ENCODE measurements at regions not wholly inside any gene's neighbourhood (a gene's known extent, or its start where the extent isn't known, plus 50 kb on each side); places are given as distances from the start of the nearest gene placed in this dataset.
"Not testable (repeated sequence)": the region's sequence is repeated elsewhere in the genome, so short reads cannot be mapped to it uniquely, and the experiment has no call there.

DNA sequence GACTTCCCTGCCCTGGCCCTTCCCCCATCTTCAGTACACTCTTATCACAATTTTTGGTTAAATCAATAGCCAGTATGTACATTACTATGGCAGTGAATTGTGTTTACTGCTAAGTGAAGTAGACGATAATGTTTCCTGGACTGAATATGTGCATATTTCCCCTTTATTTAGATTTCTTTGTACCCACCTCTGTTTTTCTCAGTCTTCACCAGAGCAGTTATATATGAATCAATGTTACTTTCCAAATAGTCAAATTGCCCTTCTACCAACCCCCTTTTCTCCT, 97.1 kb upstream of the HS6ST1 start:
- Histone ChIP-seq H3K36me3 (no peaks in the 10 kb centered on the region), H3K4me1 (no peaks in the 10 kb centered on the region), H3K9me3 (no peaks in the 10 kb centered on the region), H3K27me3 (no peaks in the 10 kb centered on the region), H3K4me3 (no peak overlapping the region), H3K27ac (no peak overlapping the region)
- intact Hi-C loops (cut with DNase I): no loop called here
- no peak for DNase-seq
- TF ChIP-seq, protein P1, sequence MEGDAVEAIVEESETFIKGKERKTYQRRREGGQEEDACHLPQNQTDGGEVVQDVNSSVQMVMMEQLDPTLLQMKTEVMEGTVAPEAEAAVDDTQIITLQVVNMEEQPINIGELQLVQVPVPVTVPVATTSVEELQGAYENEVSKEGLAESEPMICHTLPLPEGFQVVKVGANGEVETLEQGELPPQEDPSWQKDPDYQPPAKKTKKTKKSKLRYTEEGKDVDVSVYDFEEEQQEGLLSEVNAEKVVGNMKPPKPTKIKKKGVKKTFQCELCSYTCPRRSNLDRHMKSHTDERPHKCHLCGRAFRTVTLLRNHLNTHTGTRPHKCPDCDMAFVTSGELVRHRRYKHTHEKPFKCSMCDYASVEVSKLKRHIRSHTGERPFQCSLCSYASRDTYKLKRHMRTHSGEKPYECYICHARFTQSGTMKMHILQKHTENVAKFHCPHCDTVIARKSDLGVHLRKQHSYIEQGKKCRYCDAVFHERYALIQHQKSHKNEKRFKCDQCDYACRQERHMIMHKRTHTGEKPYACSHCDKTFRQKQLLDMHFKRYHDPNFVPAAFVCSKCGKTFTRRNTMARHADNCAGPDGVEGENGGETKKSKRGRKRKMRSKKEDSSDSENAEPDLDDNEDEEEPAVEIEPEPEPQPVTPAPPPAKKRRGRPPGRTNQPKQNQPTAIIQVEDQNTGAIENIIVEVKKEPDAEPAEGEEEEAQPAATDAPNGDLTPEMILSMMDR (IDR thresholded peaks at IDR 0.05): no peak
- TF ChIP-seq POLR2A (IDR thresholded peaks at IDR 0.05): no peak
- no peak for ATAC-seq
- 60% methylated on average over 1 of the region's 1 CpG for WGBS (ENCODE audit: insufficient coverage, low coverage, low lambda C conversion rate, missing lambda C conversion rate)

DNA sequence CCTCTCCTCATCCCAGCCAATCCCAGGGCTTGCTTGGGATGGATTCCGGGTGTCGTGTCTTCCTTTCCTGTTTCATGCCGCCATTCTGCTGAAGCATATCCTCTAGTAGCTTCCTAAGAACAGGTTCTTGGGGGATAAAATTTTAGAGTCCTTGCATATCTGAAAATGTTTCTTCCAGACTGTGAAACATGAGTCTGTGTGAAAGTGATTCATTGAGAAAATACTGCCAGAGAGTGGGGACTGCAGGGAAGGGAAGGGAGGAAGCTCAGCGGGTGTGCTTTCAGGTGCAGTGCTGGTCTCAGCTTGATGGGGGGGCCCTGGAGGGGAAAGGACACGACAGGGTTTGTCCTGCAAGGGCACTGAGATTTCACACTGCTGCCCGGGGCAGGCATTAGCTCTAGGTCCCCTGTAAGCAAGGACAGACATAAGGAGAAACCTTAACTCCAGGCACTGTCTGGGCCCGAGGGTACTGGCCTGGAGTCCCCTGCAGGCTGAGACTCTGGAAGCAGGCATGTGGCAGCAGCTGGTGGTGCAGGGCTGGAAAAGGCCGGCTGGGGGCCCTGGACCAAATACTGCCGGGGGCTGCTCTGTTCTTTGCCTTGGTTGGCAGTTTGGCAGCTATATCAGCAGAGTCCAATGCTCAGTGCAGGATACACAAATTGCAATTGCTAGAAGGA, 97.6 kb upstream of the HS6ST1 start:
- no peak overlapping the region for H3K4me3 ChIP-seq
- no peak overlapping the region for H3K27ac ChIP-seq
- intact Hi-C loops (cut with DNase I): no loop called here
- DNase-seq (peak in 1 of 3 donors; percentile 19), ATAC-seq (no peak)
- WGBS (ENCODE audit: insufficient coverage, low coverage, low lambda C conversion rate, missing lambda C conversion rate): 80% methylated on average over 6 of the region's 9 CpGs
- H3K9me3 ChIP-seq: no peaks in the 10 kb centered on the region
- H3K36me3 ChIP-seq: no peaks in the 10 kb centered on the region
- H3K4me1 ChIP-seq: no peaks in the 10 kb centered on the region
- TF ChIP-seq, protein P1 (IDR thresholded peaks at IDR 0.05): no peak
- no peak for TF ChIP-seq POLR2A (IDR thresholded peaks at IDR 0.05)
- H3K27me3 ChIP-seq: no peaks in the 10 kb centered on the region

DNA sequence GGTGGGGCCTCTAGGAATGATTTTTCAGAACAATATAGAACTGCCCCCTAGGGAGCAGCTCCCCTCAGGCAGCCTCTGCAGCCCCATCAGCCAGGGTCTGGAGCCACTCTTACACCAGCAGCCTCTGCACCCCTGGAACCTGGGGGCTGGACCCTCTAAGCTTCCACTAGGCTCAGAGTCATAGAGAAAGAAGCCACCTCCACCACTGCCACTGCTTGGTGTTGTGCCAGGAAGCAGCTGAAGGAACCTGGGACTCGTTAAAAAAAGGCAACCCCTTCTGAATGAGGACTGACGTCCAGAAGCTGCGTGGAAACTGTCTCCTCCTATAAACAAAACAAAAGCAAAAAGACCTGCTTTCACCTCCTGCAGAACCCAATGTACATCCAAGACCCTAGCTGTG, 98.1 kb upstream of the HS6ST1 start:
- peak in 1 of 3 donors; percentile 26 for DNase-seq
- WGBS (ENCODE audit: insufficient coverage, low coverage, low lambda C conversion rate, missing lambda C conversion rate): 92% methylated on average over 2 of the region's 3 CpGs
- H3K9me3 ChIP-seq: no peaks in the 10 kb centered on the region
- no peak overlapping the region for H3K4me3 ChIP-seq
- H3K36me3 ChIP-seq: no peaks in the 10 kb centered on the region
- TF ChIP-seq, protein P1 (IDR thresholded peaks at IDR 0.05): no peak
- TF ChIP-seq POLR2A (IDR thresholded peaks at IDR 0.05): no peak
- intact Hi-C loops (cut with DNase I): no loop called here
- H3K27me3 ChIP-seq: no peaks in the 10 kb centered on the region
- H3K27ac ChIP-seq: no peak overlapping the region
- no peaks in the 10 kb centered on the region for H3K4me1 ChIP-seq
- ATAC-seq: no peak

DNA sequence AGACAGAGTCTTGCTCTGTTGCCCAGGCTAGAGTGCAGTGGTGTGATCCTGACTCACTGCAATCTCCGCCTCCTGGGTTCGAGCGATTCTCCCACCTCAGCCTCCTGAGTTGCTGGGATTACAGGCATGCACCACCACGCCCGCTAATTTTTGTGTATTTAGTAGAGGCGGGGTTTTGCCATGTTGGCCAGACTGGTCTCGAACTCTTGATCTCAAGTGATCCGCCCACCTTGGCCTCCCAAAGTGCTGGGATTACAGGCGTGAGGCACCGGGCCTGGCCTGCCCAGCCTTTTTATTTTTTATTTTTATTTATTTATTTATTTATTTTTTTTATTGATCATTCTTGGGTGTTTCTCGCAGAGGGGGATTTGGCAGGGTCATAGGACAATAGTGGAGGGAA, 98.6 kb upstream of the HS6ST1 start:
- H3K4me3 ChIP-seq; H3K36me3 ChIP-seq; H3K27me3 ChIP-seq; H3K27ac ChIP-seq; H3K9me3 ChIP-seq; DNase-seq; ATAC-seq; intact Hi-C loops (cut with DNase I); H3K4me1 ChIP-seq: not testable (repeated sequence)
- WGBS (ENCODE audit: insufficient coverage, low coverage, low lambda C conversion rate, missing lambda C conversion rate): 77% methylated on average over 8 of the region's 11 CpGs

DNA sequence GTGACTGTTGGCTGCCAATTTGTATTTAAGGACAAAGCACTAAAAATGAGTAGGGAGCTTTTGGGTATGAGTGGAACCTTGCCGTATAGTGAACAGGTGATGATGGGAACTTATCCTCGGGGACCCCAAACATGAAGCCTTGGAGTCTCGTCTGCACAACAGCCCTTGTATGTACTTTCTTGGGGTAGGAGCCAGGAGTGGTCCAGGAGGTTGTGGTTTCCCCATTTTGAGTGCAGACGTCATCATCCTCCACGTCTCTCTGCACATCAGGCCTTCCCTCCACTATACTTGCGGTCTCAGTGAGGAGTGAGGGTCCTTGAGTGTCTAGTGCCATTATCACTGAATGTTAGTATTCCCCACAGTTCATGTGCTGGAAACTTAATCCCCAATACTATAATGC, 101.5 kb upstream of the HS6ST1 start:
- no peak overlapping the region for H3K4me3 ChIP-seq
- 91% methylated on average over 4 of the region's 6 CpGs for WGBS (ENCODE audit: insufficient coverage, low coverage, low lambda C conversion rate, missing lambda C conversion rate)
- no peak for ATAC-seq
- no peak for TF ChIP-seq POLR2A (IDR thresholded peaks at IDR 0.05)
- TF ChIP-seq, protein P1 (IDR thresholded peaks at IDR 0.05): no peak
- H3K4me1 ChIP-seq: no peaks in the 10 kb centered on the region
- H3K36me3 ChIP-seq: no peaks in the 10 kb centered on the region
- DNase-seq: peak in 1 of 3 donors; percentile 12
- intact Hi-C loops (cut with DNase I): no loop called here
- no peaks in the 10 kb centered on the region for H3K9me3 ChIP-seq
- H3K27me3 ChIP-seq: no peaks in the 10 kb centered on the region
- H3K27ac ChIP-seq: no peak overlapping the region

All from right lobe of liver (tissue), 6 donors.